ENCODE measurements at regions not wholly inside any gene's neighbourhood (a gene's known extent, or its start where the extent isn't known, plus 50 kb on each side); places are given as distances from the start of the nearest gene placed in this dataset.
A peak's percentile ranks its signal among the peaks of the same experiment; 100 is the strongest.

- intact Hi-C loops (cut with micrococcal nuclease) = no loop called here
- CTCF ChIA-PET (ENCODE audit: low intra/inter-chr PET ratio) = no interaction called here
- BruUV-seq (replicated peaks) = no TSS peak
These were observed 97.2 kb upstream of the KCNK1 start for GRCh38 chr1:233516732-233517131.

GRCh38 chr1:233518344-233518743, 95.6 kb upstream of the KCNK1 start:
- H3K27ac ChIP-seq (ENCODE audit: extremely low read depth, low read depth, low read length) = no peak overlapping the region; the same call in 2 of the 3 replicates
- no peaks in the 10 kb centered on the region for H4K20me1 ChIP-seq (replicated peaks; ENCODE audit: control insufficient read depth, insufficient read depth, low read length)
- H3K9me3 ChIP-seq (replicated peaks; ENCODE audit: control insufficient read depth, insufficient read depth, low read depth, low read length) = no peaks in the 10 kb centered on the region; the same call in 1 of the 2 replicates
- ChIA-PET POLR2A (interaction anchor here (0.6 kb wide), 1 partner anchor 96 kb away, joined by 4 read pairs; the partner anchor contains the start of gene KCNK1), CTCF (ENCODE audit: low intra/inter-chr PET ratio) (interaction anchor here (0.5 to 0.6 kb wide), 2 partner anchors 29 to 571 kb away, joined by 3 read pairs; no protein-coding TSS in a partner anchor)
- H2AFZ ChIP-seq (ENCODE audit: low read depth, low read length) = peak overlapping the region; percentile 91
- no peaks in the 10 kb centered on the region for H3K27me3 ChIP-seq (ENCODE audit: control insufficient read depth in 2 of 2, insufficient read depth in 2 of 2, low read length in 2 of 2)
- in situ Hi-C loops (cut with MboI) (no loop called here), intact Hi-C loops (cut with micrococcal nuclease) (loop anchor here (2.0 kb wide), 2 partner anchors 150 to 272 kb away; no protein-coding TSS in a partner anchor)
- ATAC-seq (peak; percentile 90), DNase-seq (ENCODE audit: extremely low read depth in 1 of 4, low spot score in 3 of 4) (peak; percentile 73 to 81 (median 79)), FAIRE-seq (peak; percentile 85)
- no peak overlapping the region for H3K9ac ChIP-seq (ENCODE audit: insufficient read depth in 1 of 2, low read depth in 2 of 2, low read length in 2 of 2)
- H3K79me2 ChIP-seq (ENCODE audit: control insufficient read depth, insufficient read depth, low read length) = no peaks in the 10 kb centered on the region
- H3K4me2 ChIP-seq (ENCODE audit: insufficient read depth, low read length) = no peak overlapping the region
- BruUV-seq (replicated peaks) = no TSS peak
- H3K36me3 ChIP-seq (ENCODE audit: control insufficient read depth, insufficient read depth, low read length) = no peaks in the 10 kb centered on the region
- H3K9me1 ChIP-seq (ENCODE audit: control insufficient read depth, insufficient read depth, low read length) = no peaks in the 10 kb centered on the region
- H3K4me1 ChIP-seq (replicated peaks in 1 of 2; ENCODE audit: control insufficient read depth in 2 of 2, insufficient read depth in 2 of 2, low read length in 2 of 2) = peaks cover 0 to 6% of the 10 kb centered on the region in 2 experiments; a peak in 1 of 5 replicates
- 39% methylated on average over 3 of the region's 3 CpGs for WGBS (ENCODE audit: insufficient coverage, low coverage, missing lambda C conversion rate)
- H3K4me3 ChIP-seq = no peak overlapping the region
- TF ChIP-seq ZBTB40 (IDR thresholded peaks at IDR 0.05) (peak; percentile 88), ZBTB40 (CRISPR knock-in tag; IDR thresholded peaks at IDR 0.05) (no peak)

More at GRCh38 chr1:233516732-233517131, 97.2 kb upstream of the KCNK1 start:
- Histone ChIP-seq H3K27me3 (ENCODE audit: control insufficient read depth in 2 of 2, insufficient read depth in 2 of 2, low read length in 2 of 2) (no peaks in the 10 kb centered on the region), H3K9me3 (replicated peaks; ENCODE audit: control insufficient read depth, insufficient read depth, low read depth, low read length) (no peaks in the 10 kb centered on the region; the same call in 1 of the 2 replicates), H3K79me2 (ENCODE audit: control insufficient read depth, insufficient read depth, low read length) (no peaks in the 10 kb centered on the region), H2AFZ (ENCODE audit: low read depth, low read length) (0 out of 2 replicates have a peak overlapping the region, but pooled peaks have one; percentile 9), H3K9me1 (ENCODE audit: control insufficient read depth, insufficient read depth, low read length) (no peaks in the 10 kb centered on the region), H3K9ac (ENCODE audit: insufficient read depth in 1 of 2, low read depth in 2 of 2, low read length in 2 of 2) (no peak overlapping the region), H3K4me2 (ENCODE audit: insufficient read depth, low read length) (no peak overlapping the region), H3K4me1 (replicated peaks in 1 of 2; ENCODE audit: control insufficient read depth in 2 of 2, insufficient read depth in 2 of 2, low read length in 2 of 2) (peaks cover 0 to 6% of the 10 kb centered on the region in 2 experiments; a peak in 1 of 5 replicates), H3K4me3 (no peak overlapping the region), H3K36me3 (ENCODE audit: control insufficient read depth, insufficient read depth, low read length) (no peaks in the 10 kb centered on the region), H4K20me1 (replicated peaks; ENCODE audit: control insufficient read depth, insufficient read depth, low read length) (no peaks in the 10 kb centered on the region), H3K27ac (ENCODE audit: extremely low read depth, low read depth, low read length) (no peak overlapping the region)
- no peak for DNase-seq (ENCODE audit: extremely low read depth in 1 of 4, low spot score in 3 of 4)
- no peak for TF ChIP-seq STAT5A (IDR thresholded peaks at IDR 0.05; ENCODE audit: borderline replicate concordance, low read length)
- no peak for TF ChIP-seq ZNF184 (CRISPR knock-in tag; IDR thresholded peaks at IDR 0.05)
- no peak for TF ChIP-seq SP1 (CRISPR knock-in tag; IDR thresholded peaks at IDR 0.05)
- POLR2A ChIA-PET = interaction anchor here (0.6 to 1.0 kb wide), 2 partner anchors 132 to 219 kb away, joined by 3 read pairs; no protein-coding TSS in a partner anchor
- no peak for FAIRE-seq
- 20% methylated on average over 9 of the region's 9 CpGs for WGBS (ENCODE audit: insufficient coverage, low coverage, missing lambda C conversion rate)
- ATAC-seq = no peak
- in situ Hi-C loops (cut with MboI) = no loop called here
